ENCODE measurements at regions not wholly inside any gene's neighbourhood (a gene's known extent, or its start where the extent isn't known, plus 50 kb on each side); places are given as distances from the start of the nearest gene placed in this dataset.

GRCh38 chr12:127223011-127223410, 1044.0 kb upstream of the TMEM132C start:
- Histone ChIP-seq H3K36me3 (ENCODE audit: low read depth) (no peaks in the 10 kb centered on the region), H3K9me3 (ENCODE audit: insufficient read depth, low read depth) (no peaks in the 10 kb centered on the region), H3F3A (ENCODE audit: insufficient read depth, low read depth) (no peaks in the 10 kb centered on the region), H3K4me2 (no peak overlapping the region), H3K4me3 (no peak overlapping the region), H3K9me2 (ENCODE audit: insufficient read depth) (no peaks in the 10 kb centered on the region), H2AFZ (no peak overlapping the region), H3K79me2 (ENCODE audit: low read depth) (no peaks in the 10 kb centered on the region), H3K27me3 (ENCODE audit: insufficient read depth, low read depth) (0 out of 2 replicates have a peak, but pooled peaks cover 3% of the 10 kb centered on the region), H4K20me1 (ENCODE audit: insufficient read depth) (no peaks in the 10 kb centered on the region), H3K4me1 (replicated peaks; ENCODE audit: insufficient read depth) (no peaks in the 10 kb centered on the region), H3K27ac (no peak overlapping the region)
- POLR2A ChIA-PET (ENCODE audit: unreplicated experiment) = no interaction called here
- TF ChIP-seq, protein P1, sequence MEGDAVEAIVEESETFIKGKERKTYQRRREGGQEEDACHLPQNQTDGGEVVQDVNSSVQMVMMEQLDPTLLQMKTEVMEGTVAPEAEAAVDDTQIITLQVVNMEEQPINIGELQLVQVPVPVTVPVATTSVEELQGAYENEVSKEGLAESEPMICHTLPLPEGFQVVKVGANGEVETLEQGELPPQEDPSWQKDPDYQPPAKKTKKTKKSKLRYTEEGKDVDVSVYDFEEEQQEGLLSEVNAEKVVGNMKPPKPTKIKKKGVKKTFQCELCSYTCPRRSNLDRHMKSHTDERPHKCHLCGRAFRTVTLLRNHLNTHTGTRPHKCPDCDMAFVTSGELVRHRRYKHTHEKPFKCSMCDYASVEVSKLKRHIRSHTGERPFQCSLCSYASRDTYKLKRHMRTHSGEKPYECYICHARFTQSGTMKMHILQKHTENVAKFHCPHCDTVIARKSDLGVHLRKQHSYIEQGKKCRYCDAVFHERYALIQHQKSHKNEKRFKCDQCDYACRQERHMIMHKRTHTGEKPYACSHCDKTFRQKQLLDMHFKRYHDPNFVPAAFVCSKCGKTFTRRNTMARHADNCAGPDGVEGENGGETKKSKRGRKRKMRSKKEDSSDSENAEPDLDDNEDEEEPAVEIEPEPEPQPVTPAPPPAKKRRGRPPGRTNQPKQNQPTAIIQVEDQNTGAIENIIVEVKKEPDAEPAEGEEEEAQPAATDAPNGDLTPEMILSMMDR (conservative IDR thresholded peaks at IDR 0.05) = no peak
- no peak for TF ChIP-seq EZH2 (IDR thresholded peaks at IDR 0.05; ENCODE audit: low read depth)
- no peak for DNase-seq
- BruUV-seq (replicated peaks) = no TSS peak
- CTCF ChIA-PET = no interaction called here
- intact Hi-C loops (cut with micrococcal nuclease; ENCODE audit: unreplicated experiment) = no loop called here

GRCh38 chr12:127223731-127224130, 1043.2 kb upstream of the TMEM132C start:
- Histone ChIP-seq H3K27ac (no peak overlapping the region), H4K20me1 (ENCODE audit: insufficient read depth) (no peaks in the 10 kb centered on the region), H3K9me2 (ENCODE audit: insufficient read depth) (no peaks in the 10 kb centered on the region), H3K9me3 (ENCODE audit: insufficient read depth, low read depth) (no peaks in the 10 kb centered on the region), H3K4me2 (no peak overlapping the region), H3K4me1 (replicated peaks; ENCODE audit: insufficient read depth) (no peaks in the 10 kb centered on the region), H3K4me3 (no peak overlapping the region), H3K36me3 (ENCODE audit: low read depth) (no peaks in the 10 kb centered on the region), H3K27me3 (ENCODE audit: insufficient read depth, low read depth) (0 out of 2 replicates have a peak, but pooled peaks cover 3% of the 10 kb centered on the region), H2AFZ (no peak overlapping the region), H3F3A (ENCODE audit: insufficient read depth, low read depth) (no peaks in the 10 kb centered on the region), H3K79me2 (ENCODE audit: low read depth) (no peaks in the 10 kb centered on the region)
- POLR2A ChIA-PET (ENCODE audit: unreplicated experiment) = no interaction called here
- intact Hi-C loops (cut with micrococcal nuclease; ENCODE audit: unreplicated experiment) = no loop called here
- no peak for TF ChIP-seq EZH2 (IDR thresholded peaks at IDR 0.05; ENCODE audit: low read depth)
- TF ChIP-seq, protein P1 (conservative IDR thresholded peaks at IDR 0.05) = no peak
- BruUV-seq (replicated peaks) = no TSS peak
- no peak for DNase-seq
- CTCF ChIA-PET = no interaction called here

- no peak for TF ChIP-seq EZH2 (IDR thresholded peaks at IDR 0.05; ENCODE audit: low read depth)
- TF ChIP-seq, protein P1 (conservative IDR thresholded peaks at IDR 0.05) = no peak
Observed at GRCh38 chr12:127230843-127231260, 1036.1 kb upstream of the TMEM132C start.

More at GRCh38 chr12:127230843-127231260, 1036.1 kb upstream of the TMEM132C start:
- Histone ChIP-seq H3F3A (ENCODE audit: insufficient read depth, low read depth) (no peaks in the 10 kb centered on the region), H2AFZ (no peak overlapping the region), H4K20me1 (ENCODE audit: insufficient read depth) (no peaks in the 10 kb centered on the region), H3K9me3 (ENCODE audit: insufficient read depth, low read depth) (no peaks in the 10 kb centered on the region), H3K27ac (no peak overlapping the region), H3K36me3 (ENCODE audit: low read depth) (no peaks in the 10 kb centered on the region), H3K4me3 (no peak overlapping the region), H3K9me2 (ENCODE audit: insufficient read depth) (no peaks in the 10 kb centered on the region), H3K4me2 (no peak overlapping the region), H3K79me2 (ENCODE audit: low read depth) (no peaks in the 10 kb centered on the region), H3K4me1 (replicated peaks; ENCODE audit: insufficient read depth) (0 out of 2 replicates have a peak, but pooled peaks cover 9% of the 10 kb centered on the region), H3K27me3 (ENCODE audit: insufficient read depth, low read depth) (no peaks in the 10 kb centered on the region)
- ChIA-PET POLR2A (ENCODE audit: unreplicated experiment) (no interaction called here), CTCF (no interaction called here)
- intact Hi-C loops (cut with micrococcal nuclease; ENCODE audit: unreplicated experiment) = no loop called here
- BruUV-seq (replicated peaks) = no TSS peak
- DNase-seq = peak; percentile 15 to 40
